ENCODE measurements at regions not wholly inside any gene's neighbourhood (a gene's known extent, or its start where the extent isn't known, plus 50 kb on each side); places are given as distances from the start of the nearest gene placed in this dataset.
"Not testable (repeated sequence)": the region's sequence is repeated elsewhere in the genome, so short reads cannot be mapped to it uniquely, and the experiment has no call there.

GRCh38 chr20:5492937-5493336 is 117.9 kb downstream of the GPCPD1 start:
- DNase-seq: no peak

GRCh38 chr20:5491455-5491854 is 119.4 kb downstream of the GPCPD1 start:
- DNase-seq: no peak

GRCh38 chr20:5489601-5490000 is 121.2 kb downstream of the GPCPD1 start:
- no peak for DNase-seq

- no peak for DNase-seq
Observed at GRCh38 chr20:5488823-5489222, 122.0 kb downstream of the GPCPD1 start.

- DNase-seq: no peak
Observed at GRCh38 chr20:5486377-5487054, 124.3 kb downstream of the GPCPD1 start.

- no peak for DNase-seq
Observed at GRCh38 chr20:5484926-5485325, 125.9 kb downstream of the GPCPD1 start.

- no peak for DNase-seq
Observed at GRCh38 chr20:5484346-5484745, 126.5 kb downstream of the GPCPD1 start.

- no peak for DNase-seq
Observed at GRCh38 chr20:5482791-5483190, 128.0 kb downstream of the GPCPD1 start.

- no peak for DNase-seq
Observed at GRCh38 chr20:5481872-5482271, 128.9 kb downstream of the GPCPD1 start.

GRCh38 chr20:5480824-5481600 is 129.8 kb downstream of the GPCPD1 start:
- DNase-seq: no peak

- DNase-seq: no peak
Observed at GRCh38 chr20:5474646-5475550, 135.9 kb downstream of the GPCPD1 start.

- not testable (repeated sequence) for DNase-seq
Observed at GRCh38 chr20:5471866-5472265, 138.9 kb downstream of the GPCPD1 start.

GRCh38 chr20:5471368-5471767 is 139.4 kb downstream of the GPCPD1 start:
- DNase-seq: no peak

- DNase-seq: no peak
Observed at GRCh38 chr20:5470943-5471342, 139.9 kb downstream of the GPCPD1 start.

- DNase-seq: no peak
Observed at GRCh38 chr20:5470458-5470857, 140.3 kb downstream of the GPCPD1 start.

- no peak for DNase-seq
Observed at GRCh38 chr20:5469111-5469510, 141.7 kb downstream of the GPCPD1 start.

GRCh38 chr20:5467086-5467485 is 143.7 kb downstream of the GPCPD1 start:
- DNase-seq: no peak

GRCh38 chr20:5465604-5465927 is 145.2 kb downstream of the GPCPD1 start:
- DNase-seq: no peak

GRCh38 chr20:5464901-5465603 is 145.8 kb downstream of the GPCPD1 start:
- DNase-seq: no peak

- DNase-seq: no peak
Observed at GRCh38 chr20:5463007-5463686, 146.4 kb upstream of the PROKR2 start.

GRCh38 chr20:5453745-5454144 is 137.0 kb upstream of the PROKR2 start:
- DNase-seq: not testable (repeated sequence)

GRCh38 chr20:5453316-5453715 is 136.6 kb upstream of the PROKR2 start:
- not testable (repeated sequence) for DNase-seq

All from AML-193 (cell line).